GM11168 (cell line): ENCODE measurements at regions not wholly inside any gene's neighbourhood (a gene's known extent, or its start where the extent isn't known, plus 50 kb on each side); places are given as distances from the start of the nearest gene placed in this dataset.

Experiments used
- in situ Hi-C: fragments of 300-500 bp; cut with MboI; formaldehyde crosslinking; loops from one replicate; pipeline ENCODE4 v1.12.0; 2022; ENCODE audit warnings: low sequenced_read_pairs; ENCODE audit not compliant: unreplicated experiment

GRCh38 chr13:107832500-107833100 is 382.7 kb downstream of the LIG4 start:
- in situ Hi-C loops: no loop called here

GRCh38 chr13:107830804-107831203 is 384.5 kb downstream of the LIG4 start:
- in situ Hi-C loops: no loop called here

- in situ Hi-C loops: no loop called here
These were observed 387.3 kb downstream of the LIG4 start for GRCh38 chr13:107827840-107828549.

DNA sequence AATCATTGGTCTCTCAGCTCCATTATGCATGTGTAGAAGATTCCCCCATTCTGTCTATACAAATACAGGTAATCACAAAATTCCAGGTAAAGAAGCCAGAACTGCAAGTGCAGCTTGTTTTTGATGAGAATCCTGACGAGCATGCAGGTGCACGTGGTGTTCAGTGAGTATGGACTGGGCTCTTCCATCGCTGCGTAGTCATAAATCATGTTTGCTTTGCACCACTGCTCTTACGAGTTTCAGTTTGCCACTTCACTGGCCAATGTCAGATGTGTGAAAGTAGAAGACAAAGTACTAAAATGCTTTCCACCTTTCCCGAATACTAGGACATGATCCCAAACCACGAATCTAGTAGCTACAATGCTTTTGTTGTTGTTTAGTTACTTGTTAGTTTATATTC is 390.7 kb downstream of the LIG4 start:
- in situ Hi-C loops: no loop called here

DNA sequence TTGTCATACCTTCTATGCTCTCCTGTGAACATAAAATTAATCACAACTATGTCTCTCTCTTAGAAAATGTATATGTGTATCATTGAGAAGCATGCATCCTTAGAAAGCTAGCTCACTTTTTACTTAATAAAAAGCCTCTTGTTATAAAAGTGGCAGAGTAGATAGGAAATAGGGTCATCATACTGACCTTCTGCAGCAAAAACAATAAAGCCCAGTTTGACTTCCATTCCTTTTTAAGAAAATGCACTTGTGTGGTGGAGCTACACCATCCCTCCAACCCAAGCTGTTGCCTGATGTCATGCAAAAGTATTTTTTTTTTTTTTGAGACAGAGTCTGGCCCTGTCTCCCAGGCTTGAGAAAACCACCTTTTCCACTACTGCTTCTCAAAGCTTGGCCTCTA is 393.3 kb downstream of the LIG4 start:
- in situ Hi-C loops: no loop called here

DNA sequence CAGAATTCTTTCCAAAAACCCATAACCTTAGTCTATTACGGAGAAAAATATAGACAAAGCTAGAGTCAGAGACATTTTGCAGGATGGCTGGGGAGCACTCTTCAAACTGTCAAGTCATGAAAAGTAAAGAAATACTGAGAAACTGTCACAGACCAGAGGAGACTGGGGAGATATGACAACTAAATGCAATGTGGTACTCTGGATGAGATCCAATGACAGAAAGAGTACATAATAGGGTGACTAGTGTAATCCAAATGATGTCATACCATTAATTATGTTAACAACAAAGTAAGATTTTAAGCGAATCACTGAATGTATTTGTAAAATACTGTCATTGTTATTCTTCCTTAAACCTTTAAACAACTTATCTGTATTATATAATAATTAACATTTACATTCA is 393.8 kb downstream of the LIG4 start:
- in situ Hi-C loops: no loop called here

DNA sequence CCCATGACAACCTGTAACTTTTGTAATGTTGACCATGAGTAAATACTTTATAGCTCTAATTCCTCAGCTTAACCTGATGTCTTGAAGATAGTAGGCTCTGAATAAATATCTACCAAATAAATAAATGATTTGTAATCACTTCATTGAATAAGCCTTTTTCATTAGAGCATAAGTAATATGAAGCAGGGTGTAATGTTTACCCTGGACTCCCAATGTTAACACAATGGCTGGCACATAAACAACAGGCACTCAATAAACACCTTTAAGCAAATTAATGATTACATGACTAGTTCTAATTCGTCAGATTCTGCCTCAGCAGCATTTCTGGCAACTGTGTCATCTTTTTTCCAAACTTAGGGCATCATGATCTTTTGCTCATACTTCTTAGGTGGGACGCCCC is 396.3 kb downstream of the LIG4 start:
- in situ Hi-C loops: no loop called here

GRCh38 chr13:107817647-107818287 is 397.6 kb downstream of the LIG4 start:
- in situ Hi-C loops: no loop called here

DNA sequence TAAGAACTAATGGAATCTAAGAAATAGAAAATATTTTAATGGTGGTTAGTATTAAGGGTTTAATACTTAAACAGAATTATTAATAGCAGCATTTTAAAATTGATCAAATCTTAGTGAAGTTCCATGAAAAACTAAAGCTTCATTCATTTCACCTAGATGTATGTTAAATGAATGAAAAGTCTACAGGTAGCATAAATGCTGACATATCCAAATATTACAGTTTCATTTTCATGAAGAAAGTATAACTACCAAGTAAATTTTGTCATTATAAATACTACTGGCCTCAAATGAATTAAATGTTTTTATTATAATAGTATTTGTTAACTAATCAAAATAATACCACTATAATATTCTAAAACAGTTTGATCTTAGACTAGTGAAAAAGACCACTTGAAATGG is 403.3 kb downstream of the LIG4 start:
- in situ Hi-C loops: no loop called here

- in situ Hi-C loops: no loop called here
These were observed 403.9 kb downstream of the LIG4 start for GRCh38 chr13:107811233-107812013.

- in situ Hi-C loops: no loop called here
These were observed 406.2 kb downstream of the LIG4 start for GRCh38 chr13:107809125-107809524.

GRCh38 chr13:107808389-107808788 is 406.9 kb downstream of the LIG4 start:
- in situ Hi-C loops: no loop called here

DNA sequence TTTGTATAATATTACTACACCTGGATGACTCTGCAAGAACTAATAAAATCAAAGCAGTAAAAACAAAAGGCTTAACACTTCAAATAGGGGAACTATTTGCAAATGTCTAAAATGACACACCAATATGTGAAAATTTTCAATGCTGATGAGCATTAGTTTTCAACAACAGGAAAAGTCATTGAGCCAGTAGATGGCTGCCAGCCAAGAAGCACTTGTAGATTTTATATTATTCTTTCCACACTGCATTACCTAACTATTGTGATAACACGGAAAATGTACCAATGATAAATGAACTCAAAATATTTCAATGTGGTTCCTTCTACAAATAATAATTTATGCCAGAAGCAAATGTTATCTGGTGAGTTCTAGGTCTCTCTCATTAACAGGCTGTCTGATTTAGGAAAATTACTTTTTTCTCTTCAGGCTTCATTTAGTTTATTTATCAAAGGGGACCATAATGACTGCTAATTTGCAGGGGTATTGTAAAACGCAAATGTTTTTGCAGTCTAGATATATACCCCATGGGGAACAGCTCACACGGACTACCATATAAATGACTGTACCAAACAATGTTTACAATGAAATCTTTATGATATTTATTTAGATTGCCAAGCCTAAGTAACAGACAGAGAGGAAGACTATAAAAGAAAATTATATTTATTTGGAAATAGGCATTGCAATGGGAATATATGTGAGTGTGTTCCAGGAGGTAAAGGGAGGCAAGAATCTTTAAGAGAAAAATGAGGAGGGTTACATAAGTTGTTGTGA is 407.8 kb downstream of the LIG4 start:
- in situ Hi-C loops: no loop called here

DNA sequence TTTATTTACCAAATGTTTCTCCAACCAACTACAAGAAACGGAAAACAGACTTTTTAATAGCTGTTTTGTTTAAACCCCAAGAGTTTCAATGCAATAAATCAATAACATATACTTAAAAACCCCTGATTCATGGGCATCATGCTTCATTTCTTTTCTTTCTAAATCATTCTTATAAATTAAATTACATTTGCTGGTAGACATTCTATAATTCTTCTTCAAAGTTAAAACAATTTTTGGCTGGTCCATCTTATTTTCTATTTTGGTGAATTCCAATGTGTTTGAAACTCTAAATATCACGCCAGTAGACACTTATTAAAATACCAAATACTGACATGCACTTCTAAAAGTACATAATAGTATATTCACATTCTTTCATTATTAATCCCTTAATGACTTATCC is 408.6 kb downstream of the LIG4 start:
- in situ Hi-C loops: no loop called here

DNA sequence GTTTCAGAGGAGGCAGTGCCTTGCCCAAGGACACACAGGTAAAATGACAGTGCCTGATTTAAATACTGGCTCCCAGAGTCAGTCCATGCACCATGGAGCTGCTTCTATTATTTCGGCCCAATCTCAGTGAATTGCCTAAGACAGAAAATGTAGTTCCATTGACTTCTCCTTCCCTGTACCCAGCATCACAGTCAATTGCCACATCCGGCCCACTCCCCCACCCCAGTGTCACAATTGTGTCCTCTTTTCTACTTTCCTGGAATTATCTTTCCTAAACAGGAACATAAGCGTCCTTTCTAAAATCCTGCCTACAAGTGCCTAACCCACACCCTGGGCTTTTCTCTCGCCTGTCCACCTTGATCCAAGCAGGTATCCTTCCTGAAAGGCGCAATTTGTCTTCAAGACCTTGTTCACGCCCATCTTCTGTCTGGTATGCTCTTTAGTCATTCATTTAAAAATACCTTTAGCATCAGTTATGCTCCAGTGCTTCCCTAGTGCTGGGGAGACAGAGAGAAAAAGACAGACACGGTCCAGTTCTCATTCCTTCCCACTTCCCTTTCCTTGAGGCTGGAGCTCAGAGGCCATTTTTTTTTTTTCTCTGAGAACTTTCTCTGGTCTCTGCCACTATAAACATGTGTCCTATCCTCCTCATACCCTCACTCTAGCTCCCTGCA is 411.4 kb downstream of the LIG4 start:
- in situ Hi-C loops: no loop called here

GRCh38 chr13:107801621-107802020 is 413.7 kb downstream of the LIG4 start:
- in situ Hi-C loops: no loop called here

GRCh38 chr13:107799001-107799400 is 416.3 kb downstream of the LIG4 start:
- in situ Hi-C loops: no loop called here

DNA sequence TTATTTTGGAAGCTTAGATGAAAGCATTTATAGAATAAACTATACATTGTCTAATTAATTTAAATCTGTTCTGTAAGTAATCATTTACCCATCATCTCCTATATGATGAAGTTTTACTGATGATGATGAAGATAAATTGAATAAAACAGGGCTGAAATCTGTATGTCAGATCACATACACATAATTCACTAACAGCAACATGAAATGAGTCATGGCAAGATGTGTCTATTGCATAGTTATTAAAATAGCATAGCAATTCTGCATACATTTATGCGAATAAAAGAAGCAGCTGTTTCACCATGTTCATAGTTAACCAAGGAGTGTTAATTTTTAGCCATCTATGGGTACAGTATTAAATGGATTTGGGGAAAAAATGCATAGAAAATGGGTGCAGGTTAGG is 424.9 kb downstream of the LIG4 start:
- in situ Hi-C loops: no loop called here

- in situ Hi-C loops: no loop called here
These were observed 426.7 kb downstream of the LIG4 start for GRCh38 chr13:107788464-107789165.
